ENCODE measurements at regions not wholly inside any gene's neighbourhood (a gene's known extent, or its start where the extent isn't known, plus 50 kb on each side); places are given as distances from the start of the nearest gene placed in this dataset.
A peak's percentile ranks its signal among the peaks of the same experiment; 100 is the strongest.

- H3K36me3 ChIP-seq, result no peaks in the 10 kb centered on the region
- H3K27ac ChIP-seq, result no peak overlapping the region
- H3K27me3 ChIP-seq, result no peaks in the 10 kb centered on the region
- no peaks in the 10 kb centered on the region for H3K9me3 ChIP-seq
- H3K4me1 ChIP-seq (ENCODE audit: control insufficient read depth in 1 of 2, insufficient read depth in 1 of 2, low read depth in 1 of 2, low read length in 1 of 2), result peaks cover 57 to 63% of the 10 kb centered on the region in 2 experiments
- H3K4me3 ChIP-seq (ENCODE audit: low read depth in 1 of 2, low read length in 1 of 2), result no peak overlapping the region
- no peak for TF ChIP-seq CTCF (IDR thresholded peaks at IDR 0.05)
These were observed 66.7 kb upstream of the F3 start for GRCh38 chr1:94608142-94608851.

GRCh38 chr1:94607398-94607797 is 65.8 kb upstream of the F3 start:
- peaks cover 57 to 63% of the 10 kb centered on the region in 2 experiments for H3K4me1 ChIP-seq (ENCODE audit: control insufficient read depth in 1 of 2, insufficient read depth in 1 of 2, low read depth in 1 of 2, low read length in 1 of 2)
- no peaks in the 10 kb centered on the region for H3K9me3 ChIP-seq
- no peaks in the 10 kb centered on the region for H3K27me3 ChIP-seq
- H3K4me3 ChIP-seq (ENCODE audit: low read depth in 1 of 2, low read length in 1 of 2), result no peak overlapping the region
- TF ChIP-seq CTCF (IDR thresholded peaks at IDR 0.05), result no peak
- no peaks in the 10 kb centered on the region for H3K36me3 ChIP-seq
- H3K27ac ChIP-seq, result no peak overlapping the region

- Histone ChIP-seq H3K9me3 (no peaks in the 10 kb centered on the region), H3K4me1 (ENCODE audit: control insufficient read depth in 1 of 2, insufficient read depth in 1 of 2, low read depth in 1 of 2, low read length in 1 of 2) (peaks cover 60 to 65% of the 10 kb centered on the region in 2 experiments), H3K4me3 (ENCODE audit: low read depth in 1 of 2, low read length in 1 of 2) (no peak overlapping the region), H3K27me3 (no peaks in the 10 kb centered on the region), H3K36me3 (no peaks in the 10 kb centered on the region), H3K27ac (peak overlapping the region; percentile 2)
- no peak for TF ChIP-seq CTCF (IDR thresholded peaks at IDR 0.05)
These were observed 64.9 kb upstream of the F3 start for GRCh38 chr1:94606471-94606870.

- H3K27ac ChIP-seq, result no peak overlapping the region
- H3K9me3 ChIP-seq, result no peaks in the 10 kb centered on the region
- no peaks in the 10 kb centered on the region for H3K27me3 ChIP-seq
- H3K4me1 ChIP-seq (ENCODE audit: control insufficient read depth in 1 of 2, insufficient read depth in 1 of 2, low read depth in 1 of 2, low read length in 1 of 2), result peaks cover 73 to 79% of the 10 kb centered on the region in 2 experiments
- TF ChIP-seq CTCF (IDR thresholded peaks at IDR 0.05), result no peak
- H3K36me3 ChIP-seq, result no peaks in the 10 kb centered on the region
- no peak overlapping the region for H3K4me3 ChIP-seq (ENCODE audit: low read depth in 1 of 2, low read length in 1 of 2)
These were observed 62.1 kb upstream of the F3 start for GRCh38 chr1:94603663-94604062.

- Histone ChIP-seq H3K36me3 (no peaks in the 10 kb centered on the region), H3K4me1 (ENCODE audit: control insufficient read depth in 1 of 2, insufficient read depth in 1 of 2, low read depth in 1 of 2, low read length in 1 of 2) (peaks cover 71 to 78% of the 10 kb centered on the region in 2 experiments), H3K27ac (peak overlapping the region; percentile 80), H3K27me3 (no peaks in the 10 kb centered on the region), H3K4me3 (ENCODE audit: low read depth in 1 of 2, low read length in 1 of 2) (peak overlapping the region; percentile 42 to 49), H3K9me3 (no peaks in the 10 kb centered on the region)
- TF ChIP-seq CTCF (IDR thresholded peaks at IDR 0.05), result no peak
These were observed 61.5 kb upstream of the F3 start for GRCh38 chr1:94602802-94603625.

Measured in neutrophil (primary cell).